Panc1 (cell line): ENCODE measurements at regions not wholly inside any gene's neighbourhood (a gene's known extent, or its start where the extent isn't known, plus 50 kb on each side); places are given as distances from the start of the nearest gene placed in this dataset.

Experiments
- ATAC-seq: fragments of 200-7000 bp; cut with Tn5 transposase; 2 replicates; pipeline ENCODE4 v1.9.1; 2020; ENCODE audit warnings: mild to moderate bottlenecking, moderate library complexity
- BruUV-seq: library from RNA; stranded (reverse); fragments of 400-500 nt; replicated peaks from 2 replicates; lab custom pipeline; 2021; lab: Mats Ljungman, UMichigan
- CTCF ChIA-PET: fragments of 300-600 bp; sonication (Branson Sonifier 250); formaldehyde crosslinking; loops from one replicate; lab custom pipeline; 2022; ENCODE audit warnings: antibody characterized with exemption; lab: Charles Lee
- POLR2A ChIA-PET: fragments of 300-600 bp; sonication (Branson Sonifier 250); formaldehyde crosslinking; loops from one replicate; lab custom pipeline; 2022; ENCODE audit warnings: antibody characterized with exemption; lab: Charles Lee
- DNase-seq: peaks from one replicate; pipeline ENCODE4 v3.0.0-alpha.2; 2010; ENCODE audit warnings: low read depth, low spot score
- H3K27ac ChIP-seq: 2 replicates; pipeline ENCODE4 v1.5.1; 2011; ENCODE audit warnings: mild to moderate bottlenecking, low read length, inconsistent platforms
- H3K27me3 ChIP-seq: fragments of 200-500 bp; sonication (Bioruptor generic); 2 replicates; pipeline ENCODE4 v1.6.0; 2014; ENCODE audit warnings: low read length, inconsistent platforms; ENCODE audit not compliant: control insufficient read depth, insufficient read depth
- H3K36me3 ChIP-seq: fragments of 200-500 bp; sonication (Bioruptor generic); 2 replicates; pipeline ENCODE4 v1.5.1; 2014; ENCODE audit warnings: inconsistent platforms, mild to moderate bottlenecking, low read length, moderate library complexity; ENCODE audit not compliant: control insufficient read depth, insufficient read depth
- H3K4me1 ChIP-seq: 2 replicates; pipeline ENCODE4 v1.5.1; 2011; ENCODE audit warnings: inconsistent platforms, mild to moderate bottlenecking, low read length, moderate library complexity; ENCODE audit not compliant: control insufficient read depth, insufficient read depth
- H3K4me3 ChIP-seq, 2 experiments: 2 replicates each; pipeline ENCODE4 v1.5.1; 2011 to 2012; ENCODE audit warnings: low read depth in 2 of 2, low read length in 2 of 2, mild to moderate bottlenecking in 2 of 2, inconsistent platforms in 1 of 2, moderate library complexity in 1 of 2
- H3K9me3 ChIP-seq: fragments of 200-500 bp; sonication (Bioruptor generic); 2 replicates; pipeline ENCODE4 v1.5.1; 2014; ENCODE audit warnings: low read depth, mild to moderate bottlenecking, inconsistent platforms, low read length, moderate library complexity; ENCODE audit not compliant: control insufficient read depth, insufficient read depth
- POLR2AphosphoS5 ChIP-seq: IDR thresholded peaks from 2 replicates; pipeline ENCODE4 v1.6.1; 2012; ENCODE audit warnings: mild to moderate bottlenecking, low read depth, low read length, moderate library complexity
- SIN3A ChIP-seq: IDR thresholded peaks from 2 replicates; pipeline ENCODE4 v1.6.1; 2012; ENCODE audit warnings: low read depth, mild to moderate bottlenecking, low read length, moderate library complexity, borderline replicate concordance; ENCODE audit not compliant: insufficient read depth
- TCF7L2 ChIP-seq: IDR thresholded peaks from 2 replicates; pipeline ENCODE4 v1.6.1; 2011; ENCODE audit warnings: mild to moderate bottlenecking, low read depth, low read length, inconsistent platforms
- in situ Hi-C: cut with HindIII; loops from 2 replicates; pipeline ENCODE4 v1.10.0; 2016; ENCODE audit warnings: low sequenced_read_pairs, low pct_unique_long_range_greater_than_20kb
- intact Hi-C: fragments of 100-400 bp; cut with micrococcal nuclease; formaldehyde crosslinking; loops from one replicate; pipeline ENCODE4 v1.10.0; 2022; ENCODE audit not compliant: unreplicated experiment
- TF ChIP-seq, protein P1 (sequence below): fragments of 450-650 bp; IDR thresholded peaks from 2 replicates; pipeline ENCODE4 v1.5.1; 2017; ENCODE audit warnings: mild to moderate bottlenecking
- TF ChIP-seq, protein P2 (sequence below), 2 experiments: IDR thresholded peaks; 2 replicates each; pipeline ENCODE4 v1.6.1; 2011 to 2012; ENCODE audit warnings: low read depth in 2 of 2, control low read depth in 1 of 2, low read length in 1 of 2, mild to moderate bottlenecking in 1 of 2, moderate library complexity in 1 of 2; ENCODE audit not compliant: insufficient read depth in 1 of 2

DNA sequence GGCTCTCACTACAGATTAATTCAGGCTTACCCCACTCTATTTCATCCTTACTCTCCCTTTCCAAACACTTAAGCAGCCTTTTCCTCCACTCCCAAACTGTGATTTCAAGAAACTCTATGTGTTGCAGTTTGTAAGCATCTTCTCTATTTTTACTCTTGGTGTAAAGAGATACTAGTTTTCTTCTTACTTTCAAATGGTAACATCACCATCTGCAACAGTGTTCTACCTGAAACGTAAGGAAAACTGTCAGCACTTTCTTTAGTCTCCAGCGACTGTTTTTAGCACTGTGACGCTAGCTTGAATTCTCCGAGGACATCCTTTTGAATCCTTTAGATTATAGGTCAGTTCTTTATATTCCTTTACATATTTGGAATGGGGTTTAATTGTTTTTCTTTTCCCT, 335.2 kb downstream of the PDGFC start:
- Histone ChIP-seq H3K4me3 (no peak overlapping the region), H3K27ac (no peak overlapping the region), H3K4me1 (no peaks in the 10 kb centered on the region), H3K9me3 (no peaks in the 10 kb centered on the region), H3K27me3 (no peaks in the 10 kb centered on the region), H3K36me3 (no peaks in the 10 kb centered on the region)
- POLR2A ChIA-PET, result no interaction called here
- TF ChIP-seq SIN3A (no peak), TCF7L2 (no peak), POLR2AphosphoS5 (no peak)
- TF ChIP-seq, protein P1, sequence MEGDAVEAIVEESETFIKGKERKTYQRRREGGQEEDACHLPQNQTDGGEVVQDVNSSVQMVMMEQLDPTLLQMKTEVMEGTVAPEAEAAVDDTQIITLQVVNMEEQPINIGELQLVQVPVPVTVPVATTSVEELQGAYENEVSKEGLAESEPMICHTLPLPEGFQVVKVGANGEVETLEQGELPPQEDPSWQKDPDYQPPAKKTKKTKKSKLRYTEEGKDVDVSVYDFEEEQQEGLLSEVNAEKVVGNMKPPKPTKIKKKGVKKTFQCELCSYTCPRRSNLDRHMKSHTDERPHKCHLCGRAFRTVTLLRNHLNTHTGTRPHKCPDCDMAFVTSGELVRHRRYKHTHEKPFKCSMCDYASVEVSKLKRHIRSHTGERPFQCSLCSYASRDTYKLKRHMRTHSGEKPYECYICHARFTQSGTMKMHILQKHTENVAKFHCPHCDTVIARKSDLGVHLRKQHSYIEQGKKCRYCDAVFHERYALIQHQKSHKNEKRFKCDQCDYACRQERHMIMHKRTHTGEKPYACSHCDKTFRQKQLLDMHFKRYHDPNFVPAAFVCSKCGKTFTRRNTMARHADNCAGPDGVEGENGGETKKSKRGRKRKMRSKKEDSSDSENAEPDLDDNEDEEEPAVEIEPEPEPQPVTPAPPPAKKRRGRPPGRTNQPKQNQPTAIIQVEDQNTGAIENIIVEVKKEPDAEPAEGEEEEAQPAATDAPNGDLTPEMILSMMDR, result no peak
- TF ChIP-seq, protein P2, sequence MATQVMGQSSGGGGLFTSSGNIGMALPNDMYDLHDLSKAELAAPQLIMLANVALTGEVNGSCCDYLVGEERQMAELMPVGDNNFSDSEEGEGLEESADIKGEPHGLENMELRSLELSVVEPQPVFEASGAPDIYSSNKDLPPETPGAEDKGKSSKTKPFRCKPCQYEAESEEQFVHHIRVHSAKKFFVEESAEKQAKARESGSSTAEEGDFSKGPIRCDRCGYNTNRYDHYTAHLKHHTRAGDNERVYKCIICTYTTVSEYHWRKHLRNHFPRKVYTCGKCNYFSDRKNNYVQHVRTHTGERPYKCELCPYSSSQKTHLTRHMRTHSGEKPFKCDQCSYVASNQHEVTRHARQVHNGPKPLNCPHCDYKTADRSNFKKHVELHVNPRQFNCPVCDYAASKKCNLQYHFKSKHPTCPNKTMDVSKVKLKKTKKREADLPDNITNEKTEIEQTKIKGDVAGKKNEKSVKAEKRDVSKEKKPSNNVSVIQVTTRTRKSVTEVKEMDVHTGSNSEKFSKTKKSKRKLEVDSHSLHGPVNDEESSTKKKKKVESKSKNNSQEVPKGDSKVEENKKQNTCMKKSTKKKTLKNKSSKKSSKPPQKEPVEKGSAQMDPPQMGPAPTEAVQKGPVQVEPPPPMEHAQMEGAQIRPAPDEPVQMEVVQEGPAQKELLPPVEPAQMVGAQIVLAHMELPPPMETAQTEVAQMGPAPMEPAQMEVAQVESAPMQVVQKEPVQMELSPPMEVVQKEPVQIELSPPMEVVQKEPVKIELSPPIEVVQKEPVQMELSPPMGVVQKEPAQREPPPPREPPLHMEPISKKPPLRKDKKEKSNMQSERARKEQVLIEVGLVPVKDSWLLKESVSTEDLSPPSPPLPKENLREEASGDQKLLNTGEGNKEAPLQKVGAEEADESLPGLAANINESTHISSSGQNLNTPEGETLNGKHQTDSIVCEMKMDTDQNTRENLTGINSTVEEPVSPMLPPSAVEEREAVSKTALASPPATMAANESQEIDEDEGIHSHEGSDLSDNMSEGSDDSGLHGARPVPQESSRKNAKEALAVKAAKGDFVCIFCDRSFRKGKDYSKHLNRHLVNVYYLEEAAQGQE (IDR thresholded peaks at IDR 0.05; ENCODE audit: insufficient read depth in 1 of 2, low read depth in 2 of 2, low read length in 1 of 2), result no peak
- ATAC-seq (no peak), DNase-seq (no peak)
- CTCF ChIA-PET, result no interaction called here
- no TSS peak for BruUV-seq
- in situ Hi-C loops, result no loop called here
- intact Hi-C loops, result no loop called here

DNA sequence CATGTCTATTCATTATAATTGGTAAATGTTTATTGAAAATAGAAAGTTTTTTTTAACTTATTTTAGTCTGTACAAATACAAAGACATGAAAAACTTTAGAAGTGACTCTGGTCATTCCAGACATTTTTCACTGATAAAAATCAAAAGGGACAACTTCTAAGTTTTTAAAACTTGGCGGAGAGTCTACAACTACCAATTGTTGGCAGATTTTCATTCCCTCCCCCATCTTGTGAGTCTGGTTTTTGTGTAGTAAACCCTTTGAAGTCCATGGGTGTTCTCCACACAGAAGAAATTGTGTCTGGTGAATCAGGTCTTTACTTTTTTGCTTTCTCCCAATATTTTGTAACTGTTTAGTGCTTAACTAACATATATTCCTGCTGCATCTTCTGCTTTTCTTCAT, 336.5 kb downstream of the PDGFC start:
- H3K9me3 ChIP-seq, result no peaks in the 10 kb centered on the region
- no peaks in the 10 kb centered on the region for H3K27me3 ChIP-seq
- in situ Hi-C loops, result no loop called here
- H3K36me3 ChIP-seq, result no peaks in the 10 kb centered on the region
- CTCF ChIA-PET, result no interaction called here
- H3K4me1 ChIP-seq, result no peaks in the 10 kb centered on the region
- POLR2A ChIA-PET, result no interaction called here
- H3K27ac ChIP-seq, result no peak overlapping the region
- BruUV-seq, result no TSS peak
- no peak for DNase-seq
- ATAC-seq, result no peak
- intact Hi-C loops, result no loop called here
- TF ChIP-seq, protein P1, result no peak
- TF ChIP-seq TCF7L2 (no peak), POLR2AphosphoS5 (no peak), SIN3A (no peak)
- TF ChIP-seq, protein P2 (IDR thresholded peaks at IDR 0.05; ENCODE audit: insufficient read depth in 1 of 2, low read depth in 2 of 2, low read length in 1 of 2), result no peak
- H3K4me3 ChIP-seq, result no peak overlapping the region
